Activated naive CD8-positive, alpha-beta T cell treated with anti-CD3 and anti-CD28 coated beads for 36 hours (primary cell): ENCODE measurements at regions not wholly inside any gene's neighbourhood (a gene's known extent, or its start where the extent isn't known, plus 50 kb on each side); places are given as distances from the start of the nearest gene placed in this dataset.

ENCODE experiments used
- DNase-seq: peaks from one replicate; pipeline ENCODE4 v3.0.0; 2021
- H3K27ac Mint-ChIP-seq: one replicate; pipeline ENCODE4 v1.8.0; 2022; ENCODE audit warnings: mild to moderate bottlenecking, moderate library complexity, mixed read lengths
- H3K27me3 Mint-ChIP-seq: one replicate; pipeline ENCODE4 v1.8.0; 2022; ENCODE audit warnings: mild to moderate bottlenecking, mixed read lengths
- H3K36me3 Mint-ChIP-seq: one replicate; pipeline ENCODE4 v1.8.0; 2021; ENCODE audit warnings: mild to moderate bottlenecking, mixed read lengths
- H3K4me1 Mint-ChIP-seq: one replicate; pipeline ENCODE4 v1.8.0; 2021; ENCODE audit warnings: mixed read lengths
- H3K4me3 Mint-ChIP-seq: one replicate; pipeline ENCODE4 v1.8.0; 2022; ENCODE audit warnings: mild to moderate bottlenecking, moderate library complexity, mixed read lengths
- H3K9me3 Mint-ChIP-seq: one replicate; pipeline ENCODE4 v1.8.0; 2022; ENCODE audit warnings: mixed read lengths

DNA sequence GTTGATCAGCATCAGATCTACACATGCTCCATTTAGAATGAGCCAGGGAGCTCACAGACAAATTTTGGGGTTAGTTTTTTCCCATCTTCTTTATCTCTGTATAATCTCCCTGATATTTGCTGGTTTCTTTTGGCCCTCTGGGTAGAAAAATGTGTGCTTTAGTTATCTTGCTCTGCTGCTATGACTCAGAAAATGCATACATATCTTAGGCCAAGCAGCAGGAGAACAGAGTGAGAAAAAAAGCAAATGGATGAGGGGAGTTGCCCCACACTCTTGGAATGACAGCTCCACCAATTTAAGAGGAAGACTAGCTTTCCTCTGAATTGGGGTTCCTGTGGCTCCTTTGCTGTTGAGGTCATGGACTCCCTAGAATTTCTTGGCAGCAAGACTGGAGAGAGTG lies 331.8 kb downstream of the KCNJ3 start:
- Mint-ChIP-seq H3K4me3 (no peak overlapping the region), H3K27me3 (no peaks in the 10 kb centered on the region), H3K4me1 (no peaks in the 10 kb centered on the region), H3K9me3 (no peaks in the 10 kb centered on the region), H3K36me3 (no peaks in the 10 kb centered on the region), H3K27ac (no peak overlapping the region)
- no peak for DNase-seq

DNA sequence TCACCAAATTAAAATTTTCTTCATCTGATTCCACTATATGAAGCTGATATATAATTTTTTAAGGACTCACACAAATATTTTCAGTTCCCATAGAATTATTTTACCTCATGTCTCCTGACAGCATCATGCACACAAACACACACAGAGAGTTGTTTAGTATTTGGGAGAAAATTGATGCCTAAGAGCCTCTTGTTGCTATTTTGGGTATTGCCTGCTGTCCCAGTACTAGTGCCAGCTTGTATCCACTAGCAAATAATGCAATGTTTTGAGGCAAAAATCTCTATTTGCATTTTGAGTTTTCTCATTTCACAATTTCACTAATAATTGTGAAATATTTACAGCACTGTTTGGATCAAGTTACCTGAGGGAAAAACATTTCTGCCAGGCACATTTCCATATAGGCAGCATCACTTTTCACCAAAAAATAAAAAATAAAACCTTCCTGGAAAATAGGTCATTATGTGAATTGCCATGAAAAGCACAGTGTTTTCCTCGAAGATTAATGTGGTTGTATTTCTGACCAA lies 328.2 kb downstream of the KCNJ3 start:
- no peak overlapping the region for H3K27ac Mint-ChIP-seq
- no peaks in the 10 kb centered on the region for H3K27me3 Mint-ChIP-seq
- DNase-seq = no peak
- no peaks in the 10 kb centered on the region for H3K4me1 Mint-ChIP-seq
- no peaks in the 10 kb centered on the region for H3K36me3 Mint-ChIP-seq
- no peak overlapping the region for H3K4me3 Mint-ChIP-seq
- no peaks in the 10 kb centered on the region for H3K9me3 Mint-ChIP-seq

DNA sequence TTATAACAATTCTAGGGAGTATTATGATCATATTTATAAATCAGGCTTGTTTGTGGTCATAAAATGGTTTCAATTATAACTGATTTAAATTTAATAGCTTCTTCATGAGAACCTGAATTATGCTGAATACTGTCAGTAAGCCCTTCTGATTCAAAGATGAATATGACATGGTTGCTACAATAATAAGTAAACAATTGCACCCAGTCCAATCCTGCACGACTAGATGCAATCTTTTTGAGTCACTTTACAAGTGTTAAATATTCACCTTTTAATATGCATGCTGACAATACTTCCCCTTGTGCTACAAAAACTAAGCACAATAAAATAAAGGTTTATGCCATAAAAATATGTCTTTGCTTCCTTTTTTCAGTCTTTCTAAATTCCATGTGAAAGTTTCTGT lies 325.2 kb downstream of the KCNJ3 start:
- Mint-ChIP-seq H3K27ac (no peak overlapping the region), H3K27me3 (no peaks in the 10 kb centered on the region), H3K4me3 (no peak overlapping the region), H3K4me1 (no peaks in the 10 kb centered on the region), H3K9me3 (no peaks in the 10 kb centered on the region), H3K36me3 (no peaks in the 10 kb centered on the region)
- DNase-seq = no peak

DNA sequence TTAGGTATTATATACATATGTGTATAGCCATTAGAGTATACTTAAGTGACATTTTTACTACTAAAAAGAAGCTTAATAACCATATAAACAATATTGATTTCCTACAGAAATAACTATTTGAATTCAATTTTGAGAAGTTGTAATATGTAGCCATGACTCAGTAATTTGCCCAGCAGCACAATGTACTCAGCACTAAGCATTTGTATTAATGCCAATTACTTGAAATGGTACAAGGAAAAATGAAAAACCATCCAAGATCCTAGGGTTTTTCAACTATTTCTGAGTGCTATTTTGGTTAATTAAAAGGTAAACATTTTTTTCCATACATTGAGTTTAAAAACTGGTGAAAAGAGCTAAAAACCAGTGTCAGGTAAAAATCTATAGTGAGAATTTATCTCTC lies 324.0 kb downstream of the KCNJ3 start:
- no peaks in the 10 kb centered on the region for H3K4me1 Mint-ChIP-seq
- no peak overlapping the region for H3K27ac Mint-ChIP-seq
- DNase-seq = no peak
- H3K4me3 Mint-ChIP-seq = no peak overlapping the region
- no peaks in the 10 kb centered on the region for H3K27me3 Mint-ChIP-seq
- H3K9me3 Mint-ChIP-seq = no peaks in the 10 kb centered on the region
- H3K36me3 Mint-ChIP-seq = no peaks in the 10 kb centered on the region

DNA sequence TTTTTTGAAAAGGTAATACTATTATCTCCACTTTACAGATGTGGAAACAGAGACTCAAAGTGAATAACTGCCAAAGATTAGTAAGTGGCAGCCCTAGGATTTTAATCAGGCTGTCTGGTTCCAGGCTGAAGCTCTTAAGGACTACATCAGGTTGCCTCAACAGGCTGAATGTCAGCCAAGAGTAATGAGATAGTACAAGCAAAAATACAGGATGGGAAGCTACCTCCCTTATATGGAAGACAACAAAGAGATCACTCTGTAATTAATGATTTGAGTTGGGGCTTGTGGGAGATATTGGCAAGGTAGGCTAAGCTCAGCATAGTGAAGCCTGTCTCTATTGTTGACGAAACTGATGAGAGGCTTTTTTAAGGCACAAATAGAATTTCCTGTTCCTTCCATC lies 323.1 kb downstream of the KCNJ3 start:
- Mint-ChIP-seq H3K4me1 (no peaks in the 10 kb centered on the region), H3K36me3 (no peaks in the 10 kb centered on the region), H3K27ac (no peak overlapping the region), H3K27me3 (no peaks in the 10 kb centered on the region), H3K4me3 (no peak overlapping the region), H3K9me3 (no peaks in the 10 kb centered on the region)
- no peak for DNase-seq

DNA sequence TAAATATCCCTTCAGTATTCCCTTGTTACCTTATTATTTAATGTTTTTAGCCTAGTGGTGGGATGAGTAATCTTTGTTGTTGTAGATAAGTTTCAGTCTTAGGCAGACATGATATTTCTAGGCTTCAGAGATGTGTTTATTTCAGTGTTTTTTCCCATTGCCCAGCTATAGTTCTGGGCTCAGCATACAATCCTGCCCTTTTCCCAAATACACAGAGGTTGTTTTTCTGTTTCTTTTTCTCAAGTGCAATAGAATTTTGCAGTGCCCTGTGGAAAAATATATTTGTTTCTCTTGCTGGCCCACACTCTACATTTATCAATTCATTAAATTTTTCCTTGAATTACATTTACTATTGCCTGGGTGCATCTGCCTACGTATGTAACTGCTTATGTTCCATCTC lies 321.8 kb downstream of the KCNJ3 start:
- H3K4me3 Mint-ChIP-seq = no peak overlapping the region
- DNase-seq = no peak
- no peak overlapping the region for H3K27ac Mint-ChIP-seq
- no peaks in the 10 kb centered on the region for H3K4me1 Mint-ChIP-seq
- no peaks in the 10 kb centered on the region for H3K27me3 Mint-ChIP-seq
- no peaks in the 10 kb centered on the region for H3K9me3 Mint-ChIP-seq
- no peaks in the 10 kb centered on the region for H3K36me3 Mint-ChIP-seq

DNA sequence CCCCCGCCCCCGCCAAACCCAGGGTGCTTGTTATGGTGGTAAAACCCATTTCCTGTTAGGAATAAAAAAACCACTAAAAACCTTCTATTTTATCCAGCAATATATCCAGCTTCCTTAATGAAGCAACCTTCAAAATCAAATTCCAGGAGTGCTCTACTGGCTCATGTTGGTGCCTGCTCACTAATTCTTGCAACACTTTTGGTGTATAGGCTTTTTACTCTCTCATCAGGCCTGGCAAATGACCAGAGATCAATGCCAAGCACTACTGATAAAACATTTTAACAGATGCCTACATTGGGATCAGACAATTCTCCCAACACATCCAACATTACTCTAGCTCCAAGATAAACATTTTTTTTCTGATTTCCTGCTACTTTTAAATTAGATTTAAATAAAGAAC lies 312.4 kb downstream of the KCNJ3 start:
- H3K27me3 Mint-ChIP-seq = no peaks in the 10 kb centered on the region
- DNase-seq = no peak
- no peak overlapping the region for H3K4me3 Mint-ChIP-seq
- no peaks in the 10 kb centered on the region for H3K4me1 Mint-ChIP-seq
- H3K36me3 Mint-ChIP-seq = no peaks in the 10 kb centered on the region
- H3K9me3 Mint-ChIP-seq = peaks cover 5% of the 10 kb centered on the region
- H3K27ac Mint-ChIP-seq = no peak overlapping the region

DNA sequence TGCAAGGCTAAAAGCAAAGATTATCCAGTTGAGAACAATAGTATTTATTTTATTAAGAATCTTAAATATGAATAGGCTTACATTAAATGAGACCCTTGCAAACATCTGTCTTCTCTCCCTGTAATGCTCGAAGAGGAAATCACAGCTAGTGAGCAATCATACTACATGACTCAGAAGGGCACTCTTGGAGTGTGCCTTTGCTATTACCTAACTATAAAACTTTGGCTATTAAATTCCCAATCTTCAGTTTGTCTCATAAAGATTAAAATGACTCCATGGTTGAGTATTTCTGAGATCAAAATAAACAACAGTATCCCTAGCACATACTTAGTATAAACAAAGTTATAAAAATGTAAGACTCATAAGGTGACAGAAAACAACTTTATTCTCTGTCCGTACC lies 296.9 kb downstream of the KCNJ3 start:
- H3K36me3 Mint-ChIP-seq = no peaks in the 10 kb centered on the region
- no peak overlapping the region for H3K4me3 Mint-ChIP-seq
- H3K4me1 Mint-ChIP-seq = no peaks in the 10 kb centered on the region
- H3K9me3 Mint-ChIP-seq = peaks cover under 1% of the 10 kb centered on the region
- DNase-seq = no peak
- H3K27ac Mint-ChIP-seq = no peak overlapping the region
- no peaks in the 10 kb centered on the region for H3K27me3 Mint-ChIP-seq

DNA sequence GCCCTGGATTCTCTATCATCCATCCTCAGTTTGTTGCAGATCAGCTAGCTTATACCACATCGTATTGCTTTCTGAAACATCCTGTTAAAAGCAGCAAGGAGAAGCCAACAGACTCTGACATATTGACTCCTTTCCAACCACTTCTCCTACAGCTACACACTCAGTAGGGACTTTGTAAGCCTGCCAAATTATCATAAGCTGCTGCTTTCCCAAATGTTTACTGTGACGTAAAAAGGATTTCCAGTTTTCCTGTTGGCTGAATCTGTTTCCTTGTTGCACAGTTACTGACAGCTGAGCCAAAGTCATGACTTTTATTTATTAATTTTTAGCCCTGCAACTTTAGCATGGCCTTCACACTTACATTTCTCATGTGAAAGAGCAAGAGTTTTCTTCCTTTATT lies 294.3 kb downstream of the KCNJ3 start:
- no peaks in the 10 kb centered on the region for H3K27me3 Mint-ChIP-seq
- no peak overlapping the region for H3K27ac Mint-ChIP-seq
- H3K4me3 Mint-ChIP-seq = no peak overlapping the region
- peaks cover 3% of the 10 kb centered on the region for H3K9me3 Mint-ChIP-seq
- DNase-seq = no peak
- no peaks in the 10 kb centered on the region for H3K36me3 Mint-ChIP-seq
- no peaks in the 10 kb centered on the region for H3K4me1 Mint-ChIP-seq

DNA sequence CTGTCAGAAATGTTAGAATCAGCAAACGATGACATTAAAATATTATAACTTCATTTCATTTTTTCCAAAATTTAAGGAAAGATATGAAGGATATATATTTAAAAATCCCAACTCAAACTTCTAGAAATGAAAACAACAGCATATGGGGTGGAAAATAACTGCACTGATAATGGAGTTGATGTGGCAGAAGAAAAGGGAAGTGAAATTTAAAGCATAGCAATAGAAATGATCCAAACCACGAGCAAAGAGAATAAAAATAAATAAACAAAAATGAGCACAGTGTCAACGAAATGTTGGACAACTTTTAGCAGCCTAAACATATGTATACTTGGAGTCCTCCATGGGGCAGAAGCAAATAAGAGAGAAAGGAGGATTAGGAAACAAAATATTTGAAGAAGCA lies 280.2 kb downstream of the KCNJ3 start:
- Mint-ChIP-seq H3K9me3 (no peaks in the 10 kb centered on the region), H3K4me1 (no peaks in the 10 kb centered on the region), H3K4me3 (no peak overlapping the region), H3K36me3 (no peaks in the 10 kb centered on the region), H3K27ac (no peak overlapping the region), H3K27me3 (no peaks in the 10 kb centered on the region)
- DNase-seq = no peak

DNA sequence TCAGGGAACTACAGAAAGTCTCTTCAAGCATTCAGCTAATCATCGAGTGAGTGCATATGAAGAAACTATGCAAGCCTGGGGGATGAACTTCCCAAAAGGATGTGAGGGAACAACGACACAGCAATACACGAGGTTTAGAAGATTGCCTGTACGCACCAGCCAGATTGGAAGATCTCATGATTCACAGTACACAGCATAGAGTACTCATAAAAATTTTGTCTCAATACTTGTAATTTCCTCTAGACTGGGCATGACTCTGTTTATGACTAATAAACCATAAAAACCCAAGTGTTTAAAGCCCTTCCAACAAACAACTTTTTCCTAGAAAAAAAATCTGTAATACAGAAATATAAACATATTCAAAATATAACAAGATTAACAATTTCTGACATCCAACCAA lies 279.7 kb downstream of the KCNJ3 start:
- Mint-ChIP-seq H3K4me1 (no peaks in the 10 kb centered on the region), H3K9me3 (no peaks in the 10 kb centered on the region), H3K27me3 (no peaks in the 10 kb centered on the region), H3K4me3 (no peak overlapping the region), H3K36me3 (no peaks in the 10 kb centered on the region), H3K27ac (no peak overlapping the region)
- no peak for DNase-seq

DNA sequence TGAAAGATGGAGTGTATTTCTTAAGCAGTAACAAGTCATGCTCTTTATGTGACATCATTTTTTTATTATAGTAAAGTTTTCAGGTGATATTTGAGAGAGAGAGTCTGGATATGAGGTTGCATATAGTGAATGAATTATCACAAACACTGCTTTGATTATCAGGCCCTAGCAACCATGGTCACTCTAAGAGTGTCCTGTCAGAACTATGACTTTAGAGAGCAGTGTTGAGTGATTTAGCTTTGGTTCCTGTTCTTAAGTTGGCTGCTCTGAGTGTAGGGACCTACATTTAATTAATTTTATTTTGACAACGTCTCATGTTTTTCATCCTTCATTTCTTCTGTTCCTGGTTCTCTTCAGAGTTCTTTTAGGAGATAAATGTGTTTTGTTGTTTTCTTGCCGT lies 275.5 kb downstream of the KCNJ3 start:
- no peak overlapping the region for H3K4me3 Mint-ChIP-seq
- H3K9me3 Mint-ChIP-seq = no peaks in the 10 kb centered on the region
- H3K36me3 Mint-ChIP-seq = no peaks in the 10 kb centered on the region
- DNase-seq = no peak
- H3K4me1 Mint-ChIP-seq = no peaks in the 10 kb centered on the region
- H3K27me3 Mint-ChIP-seq = no peaks in the 10 kb centered on the region
- no peak overlapping the region for H3K27ac Mint-ChIP-seq

DNA sequence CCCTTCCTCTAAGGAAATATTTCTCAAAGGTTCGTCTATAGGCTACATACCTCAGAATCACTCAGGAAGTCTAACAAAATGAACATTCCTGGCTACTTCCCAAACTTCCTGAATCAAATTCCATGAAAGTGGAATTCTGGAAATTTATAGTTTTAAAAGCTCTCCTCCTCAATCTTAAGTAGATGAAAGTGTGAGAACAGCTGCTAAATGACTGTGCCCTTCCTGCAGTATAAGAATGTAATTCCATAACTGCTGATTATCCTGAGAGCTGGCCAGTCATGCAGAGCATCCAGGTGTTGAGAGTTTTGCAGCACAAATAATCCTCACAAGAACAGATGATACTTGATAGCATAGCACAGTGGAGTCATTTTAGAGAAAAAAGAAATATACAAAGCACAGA lies 265.0 kb downstream of the KCNJ3 start:
- Mint-ChIP-seq H3K27ac (no peak overlapping the region), H3K36me3 (no peaks in the 10 kb centered on the region), H3K9me3 (peaks cover 3% of the 10 kb centered on the region), H3K4me3 (no peak overlapping the region), H3K4me1 (no peaks in the 10 kb centered on the region), H3K27me3 (no peaks in the 10 kb centered on the region)
- DNase-seq = no peak

DNA sequence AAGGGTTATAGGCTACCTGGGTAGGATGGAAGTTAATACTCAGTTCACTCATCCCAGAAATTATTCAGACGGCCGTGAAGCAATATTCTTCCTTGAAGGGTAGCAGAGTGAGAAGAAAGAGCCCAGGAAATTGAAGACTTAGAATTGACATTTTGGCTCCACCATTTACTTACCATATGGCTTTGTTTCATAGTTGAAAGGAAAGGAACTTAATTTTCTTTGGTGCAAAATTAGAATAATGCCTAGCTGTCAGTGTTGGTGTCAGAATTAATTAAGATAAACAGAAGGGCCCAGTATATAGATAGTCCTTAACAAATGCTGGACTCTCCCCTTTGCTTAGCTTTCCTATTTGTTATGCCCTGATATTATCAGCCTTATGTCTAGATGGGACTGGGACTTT lies 263.2 kb downstream of the KCNJ3 start:
- Mint-ChIP-seq H3K4me3 (no peak overlapping the region), H3K9me3 (peaks cover 4% of the 10 kb centered on the region), H3K36me3 (no peaks in the 10 kb centered on the region), H3K27me3 (no peaks in the 10 kb centered on the region), H3K4me1 (no peaks in the 10 kb centered on the region), H3K27ac (no peak overlapping the region)
- no peak for DNase-seq

DNA sequence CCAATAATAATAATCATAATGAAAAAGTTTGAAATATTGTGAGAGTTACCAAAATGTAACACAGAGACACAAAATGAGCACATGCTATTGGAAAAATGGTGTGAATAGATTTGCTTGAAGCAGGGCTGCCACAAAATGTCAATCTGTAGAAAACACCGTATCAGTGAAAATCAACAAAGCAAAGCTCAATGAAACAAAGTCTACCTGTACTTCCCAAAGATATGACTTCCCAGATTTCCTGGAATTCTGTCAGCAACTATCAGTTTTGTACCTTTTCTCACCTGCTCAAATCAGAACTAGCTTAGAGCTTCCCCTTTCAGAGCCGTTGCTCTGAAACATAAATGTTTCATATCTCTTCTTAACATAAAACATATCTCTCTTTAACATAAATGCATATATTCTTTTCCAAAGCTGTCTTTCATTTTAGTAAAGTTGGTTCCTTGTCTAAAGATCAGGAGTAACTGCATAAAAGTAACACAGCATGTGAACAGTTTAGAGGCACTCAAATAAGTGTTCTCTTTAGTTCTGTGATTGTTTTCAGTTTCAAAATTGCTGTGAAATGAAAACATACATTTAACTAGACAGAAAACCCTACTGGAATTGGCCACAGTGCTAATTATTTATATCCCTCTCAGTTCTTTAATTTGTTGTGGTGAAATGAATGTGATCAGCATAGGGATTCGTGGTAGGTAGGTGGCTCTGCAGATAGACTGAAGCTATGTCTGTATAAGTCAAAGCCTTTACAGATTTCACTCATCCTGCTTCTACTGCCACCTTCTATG lies 262.5 kb downstream of the KCNJ3 start:
- no peaks in the 10 kb centered on the region for H3K4me1 Mint-ChIP-seq
- H3K4me3 Mint-ChIP-seq = no peak overlapping the region
- peaks cover 4% of the 10 kb centered on the region for H3K9me3 Mint-ChIP-seq
- no peak for DNase-seq
- no peaks in the 10 kb centered on the region for H3K27me3 Mint-ChIP-seq
- H3K36me3 Mint-ChIP-seq = no peaks in the 10 kb centered on the region
- no peak overlapping the region for H3K27ac Mint-ChIP-seq

DNA sequence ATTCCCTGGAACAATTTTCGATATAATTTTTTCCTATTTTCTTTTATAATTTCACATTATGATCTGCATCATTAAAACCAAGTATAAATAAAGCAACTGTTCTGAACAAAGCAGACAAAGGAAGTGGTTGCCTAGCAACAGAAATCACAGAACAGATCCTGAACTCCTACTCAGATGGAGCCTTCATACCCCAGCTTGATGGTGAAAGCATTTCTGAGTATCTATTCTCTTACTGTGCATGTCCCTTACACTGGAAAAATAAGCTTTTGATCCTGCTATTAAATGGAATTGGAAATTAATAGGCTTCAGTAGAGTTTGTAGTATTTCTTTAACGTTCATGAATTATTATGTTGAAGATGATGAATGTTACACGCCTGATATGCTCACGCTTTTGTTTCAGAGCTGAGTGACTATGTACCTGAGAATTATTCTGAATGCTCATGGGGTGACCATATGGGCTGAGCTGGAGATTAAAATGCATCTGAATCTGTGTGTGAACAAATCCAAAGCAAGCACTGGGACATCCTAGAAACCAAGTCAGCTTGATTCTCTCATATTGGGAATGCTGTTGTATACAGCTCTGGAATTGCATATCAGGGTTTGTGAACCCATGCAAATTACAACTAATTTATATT lies 254.0 kb downstream of the KCNJ3 start:
- H3K9me3 Mint-ChIP-seq = peaks cover 2% of the 10 kb centered on the region
- H3K36me3 Mint-ChIP-seq = no peaks in the 10 kb centered on the region
- no peaks in the 10 kb centered on the region for H3K4me1 Mint-ChIP-seq
- no peak for DNase-seq
- no peak overlapping the region for H3K4me3 Mint-ChIP-seq
- H3K27me3 Mint-ChIP-seq = no peaks in the 10 kb centered on the region
- no peak overlapping the region for H3K27ac Mint-ChIP-seq
